HG02571 (cell line): ENCODE measurements at regions not wholly inside any gene's neighbourhood (a gene's known extent, or its start where the extent isn't known, plus 50 kb on each side); places are given as distances from the start of the nearest gene placed in this dataset.

Experiments used
- ATAC-seq: cut with Tn5 transposase; IDR thresholded peaks from one replicate; pipeline ENCODE4 v1.9.1; 2021; ENCODE audit warnings: mild to moderate bottlenecking, moderate library complexity; ENCODE audit not compliant: unreplicated experiment

DNA sequence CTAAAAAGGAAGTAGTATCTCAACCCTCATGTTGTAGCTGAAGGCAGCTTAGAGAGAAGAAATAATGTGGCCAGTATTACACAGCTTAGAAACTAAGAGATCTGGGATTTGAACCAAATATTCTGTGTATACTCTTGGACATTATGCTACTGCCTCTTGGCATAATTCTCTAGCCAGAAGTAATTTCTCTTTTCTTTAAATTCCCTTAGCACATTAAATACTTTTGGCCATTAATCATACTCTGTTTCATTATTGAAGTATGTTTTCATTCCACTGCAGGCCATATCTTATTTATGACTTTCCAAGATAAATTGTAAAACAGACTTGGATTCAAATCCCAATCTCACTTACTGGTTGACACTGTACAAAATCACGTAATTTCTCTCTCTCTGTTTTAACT lies 181.3 kb upstream of the SPAG17 start:
- no peak for ATAC-seq

DNA sequence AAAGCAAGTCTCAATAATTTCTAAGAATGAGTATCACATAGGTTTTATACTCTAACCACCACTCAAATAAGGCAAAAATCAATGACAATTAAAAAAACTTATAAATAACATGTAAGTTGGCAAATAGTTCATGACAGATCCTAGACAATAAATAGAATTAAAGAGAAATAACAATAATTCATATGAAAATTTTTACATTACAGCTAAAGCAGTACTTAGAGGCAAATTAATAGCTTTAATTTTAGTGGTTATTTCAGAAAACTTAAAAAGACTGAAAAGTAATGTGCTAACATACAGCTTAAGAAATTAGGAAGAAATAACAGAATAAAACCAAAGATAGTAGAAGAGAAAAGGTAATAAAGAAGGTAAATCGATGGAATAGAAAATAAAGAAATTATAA lies 179.9 kb upstream of the SPAG17 start:
- no peak for ATAC-seq

DNA sequence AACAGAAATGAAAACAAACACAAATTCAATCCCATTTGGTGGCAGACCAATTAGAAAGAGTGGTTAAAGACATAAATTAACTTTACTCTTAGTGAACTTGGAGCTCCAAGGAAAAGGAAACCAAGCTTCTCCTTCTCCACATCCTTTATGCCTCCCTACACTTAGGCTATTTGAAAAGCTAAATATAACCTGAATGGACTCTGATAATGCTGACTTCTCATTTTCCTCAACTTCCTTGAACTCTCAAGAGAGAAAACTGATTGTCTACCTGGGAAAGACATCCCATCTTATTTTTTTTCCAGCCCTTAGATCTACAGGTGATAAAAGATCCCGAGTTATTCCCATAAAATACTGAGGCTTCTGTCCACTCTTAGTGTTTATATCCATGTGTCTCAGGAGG lies 178.4 kb upstream of the SPAG17 start:
- no peak for ATAC-seq

DNA sequence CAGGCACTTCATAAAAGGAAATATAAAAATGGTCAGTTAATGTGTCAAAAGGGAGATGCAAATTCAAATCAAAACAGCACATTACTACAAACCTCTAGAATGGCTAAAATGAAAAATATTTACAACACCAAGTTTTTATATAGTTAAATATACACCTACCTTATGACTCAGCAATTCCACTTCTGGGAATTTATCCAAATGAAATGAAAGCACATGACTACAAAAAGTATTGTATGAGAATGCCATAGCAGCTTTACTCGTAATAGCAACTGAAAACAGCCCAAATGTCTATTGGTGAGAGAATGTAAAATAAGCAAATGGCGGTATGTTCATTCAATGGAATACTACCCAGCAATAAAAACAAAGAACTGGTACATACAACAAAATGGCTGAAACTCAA lies 175.8 kb upstream of the SPAG17 start:
- ATAC-seq, result no peak

DNA sequence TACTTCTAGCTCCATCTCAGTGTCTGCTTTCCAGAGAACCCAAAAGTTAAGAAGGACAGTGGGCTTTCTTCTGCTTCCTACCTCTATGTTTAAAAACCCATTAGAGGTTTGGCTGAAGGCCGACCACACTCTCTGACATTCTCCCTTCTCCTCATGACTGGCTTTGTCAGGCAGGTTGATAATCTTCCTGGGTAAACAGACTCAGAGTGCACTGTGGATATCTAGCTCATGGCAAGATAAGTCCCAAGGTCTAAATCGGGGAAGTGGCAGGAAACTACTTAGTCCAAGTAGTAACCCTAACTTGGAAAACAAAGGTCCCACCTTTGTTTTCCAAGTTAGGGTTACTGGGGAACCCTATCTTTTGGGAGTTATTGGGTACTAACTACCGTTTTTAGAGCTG lies 161.9 kb upstream of the SPAG17 start:
- no peak for ATAC-seq

DNA sequence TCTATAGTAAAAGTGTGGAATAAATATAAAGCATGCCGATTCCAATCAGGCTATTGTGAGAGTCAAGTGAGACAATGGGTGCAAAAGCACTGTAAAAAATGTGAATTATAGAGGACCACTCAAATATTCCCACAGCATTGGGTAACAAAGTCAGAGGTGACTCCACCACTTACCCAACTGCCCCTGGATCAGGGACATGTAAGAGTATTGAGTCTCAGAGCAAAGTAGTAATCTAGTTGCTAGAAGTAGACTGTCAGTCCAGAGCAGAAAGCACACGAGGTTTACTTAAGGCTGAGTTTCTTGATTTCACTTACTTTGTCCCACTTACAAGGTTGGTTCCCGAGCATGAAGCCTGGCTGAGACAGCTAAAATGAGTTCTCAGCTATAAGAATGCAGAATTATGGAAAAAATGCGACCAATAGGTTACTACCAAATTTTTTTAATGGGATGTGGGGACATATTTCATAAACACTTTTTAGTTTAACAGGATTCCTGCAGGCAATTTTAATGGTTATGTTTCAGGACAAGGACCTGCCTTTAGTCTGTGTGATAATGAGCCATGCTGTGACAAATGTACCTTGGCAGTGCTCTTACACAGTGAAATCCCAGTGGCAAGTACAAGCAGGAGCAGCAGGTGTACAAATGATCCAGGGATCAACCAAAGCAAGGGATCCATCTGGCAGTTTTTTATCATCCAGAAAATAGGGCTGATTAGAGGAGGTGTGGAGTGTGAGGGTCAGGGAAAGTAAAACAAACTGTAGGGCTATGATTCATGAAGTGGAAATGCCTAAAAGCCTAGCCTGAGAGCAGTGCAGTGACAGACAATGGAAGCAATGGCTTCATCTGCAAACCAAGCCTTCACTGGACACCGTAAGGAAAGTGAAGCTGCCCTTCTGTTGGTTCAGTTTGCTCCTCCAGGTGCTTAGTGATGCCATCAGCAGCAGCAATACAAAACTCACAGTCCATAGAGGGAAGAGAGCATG lies 156.2 kb upstream of the SPAG17 start:
- ATAC-seq, result no peak

DNA sequence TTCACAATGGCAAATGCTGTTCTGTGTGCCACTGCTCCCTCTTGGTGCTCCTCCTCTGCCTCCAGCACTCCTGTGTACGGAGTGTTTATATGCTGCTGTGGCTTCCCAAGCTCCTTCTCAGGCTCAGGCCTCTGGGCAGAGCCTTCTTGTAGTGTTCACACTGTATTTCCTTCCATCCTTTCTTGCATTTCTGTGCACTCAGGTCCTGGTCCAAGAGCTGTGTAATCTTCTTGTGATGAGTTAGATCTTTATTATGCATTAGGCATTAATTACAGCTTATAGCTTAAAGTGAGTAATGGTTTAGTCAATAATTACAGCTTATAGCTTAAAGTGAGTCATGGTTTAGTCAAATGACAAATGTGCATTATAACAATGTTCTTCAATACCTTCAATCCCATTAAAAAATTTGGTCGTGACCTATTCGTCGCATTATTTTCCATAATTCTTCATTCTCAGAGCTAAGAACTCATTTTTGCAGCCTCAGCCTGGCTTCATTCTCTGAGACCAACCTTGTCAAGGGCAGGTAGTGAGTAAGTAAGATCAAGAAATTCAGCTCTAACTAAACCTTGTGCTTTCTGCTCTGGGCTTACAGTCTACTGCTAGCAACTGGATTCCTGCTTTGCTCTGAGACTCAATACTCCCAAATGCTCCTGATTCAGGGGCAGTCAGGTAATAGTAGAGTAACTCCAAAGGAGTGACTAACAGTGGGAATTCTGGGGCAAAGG lies 154.5 kb upstream of the SPAG17 start:
- ATAC-seq, result no peak

DNA sequence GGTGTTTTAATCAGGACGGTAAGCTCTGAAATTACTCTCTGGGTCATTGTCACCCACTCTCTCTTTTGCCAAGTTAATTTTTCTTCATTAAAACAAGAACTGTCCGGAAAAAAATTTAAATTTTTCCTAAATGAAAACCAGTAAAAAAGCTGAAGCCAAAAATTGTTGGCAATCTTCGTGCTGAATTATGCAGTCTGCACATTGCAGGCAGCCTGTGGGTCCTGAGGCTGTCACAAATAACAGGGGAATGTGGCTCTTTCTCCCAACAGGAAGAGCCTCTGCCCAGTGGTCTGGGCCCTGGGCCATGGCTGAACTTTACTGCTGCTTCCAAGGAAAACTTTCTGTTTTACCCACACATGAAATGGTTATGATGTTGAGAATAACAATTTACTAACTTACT lies 153.9 kb upstream of the SPAG17 start:
- ATAC-seq, result no peak

DNA sequence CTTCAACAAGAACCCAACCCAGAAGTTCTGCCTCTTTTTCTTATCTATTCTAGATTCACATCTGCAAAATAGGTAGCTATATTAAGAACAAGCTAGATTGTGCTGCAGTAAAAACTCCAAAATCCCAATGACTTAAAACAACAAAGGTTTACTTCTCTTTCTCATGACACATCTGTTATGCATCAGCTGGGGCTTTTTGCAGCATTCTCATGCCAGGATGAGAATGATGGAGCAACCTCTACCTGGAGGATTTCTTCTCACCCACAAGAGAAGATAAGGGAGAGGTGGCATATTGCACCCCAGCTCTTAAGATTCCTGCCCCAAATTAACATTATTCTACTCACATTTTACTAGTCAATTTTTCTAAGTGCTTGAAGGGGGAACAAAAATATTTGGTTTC lies 152.3 kb upstream of the SPAG17 start:
- no peak for ATAC-seq

DNA sequence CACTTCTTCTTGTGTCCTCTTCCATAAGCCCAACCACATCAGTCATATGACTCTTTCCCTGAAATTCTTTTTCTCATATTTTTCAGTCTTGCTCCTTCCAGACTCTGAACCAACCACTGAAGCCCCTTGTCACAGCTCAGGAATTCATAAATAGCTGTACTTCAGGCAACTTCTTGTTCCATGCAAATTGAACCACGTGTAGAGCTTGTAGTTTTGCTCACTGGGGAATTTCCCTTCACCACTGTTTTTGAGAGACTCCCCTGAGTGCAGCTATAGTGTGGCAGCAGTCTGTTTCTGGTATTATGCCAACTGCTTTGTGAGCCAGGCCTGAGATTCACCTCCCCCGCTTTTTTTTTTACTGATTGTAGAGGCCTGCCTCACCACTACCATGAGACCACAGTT lies 150.3 kb upstream of the SPAG17 start:
- peak; percentile 96 for ATAC-seq

DNA sequence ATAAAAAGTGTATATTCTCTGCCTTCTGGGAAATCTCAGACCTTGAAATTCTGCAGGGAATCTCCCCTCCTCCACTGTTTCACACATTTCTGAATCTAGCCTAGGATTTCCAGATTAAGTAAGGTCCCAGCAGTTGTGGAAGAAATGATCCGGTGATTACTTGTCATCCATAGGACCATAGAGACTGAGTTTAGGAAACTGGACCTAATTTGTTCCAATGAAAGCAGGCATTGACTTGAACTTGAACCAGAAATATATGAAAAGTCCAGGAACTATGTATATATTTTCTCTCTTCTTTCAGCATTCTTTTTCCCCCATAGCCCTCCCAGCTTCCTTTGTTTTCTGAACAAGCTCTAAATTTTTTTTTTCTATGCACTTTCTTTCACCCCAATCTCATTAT lies 149.5 kb upstream of the SPAG17 start:
- no peak for ATAC-seq

DNA sequence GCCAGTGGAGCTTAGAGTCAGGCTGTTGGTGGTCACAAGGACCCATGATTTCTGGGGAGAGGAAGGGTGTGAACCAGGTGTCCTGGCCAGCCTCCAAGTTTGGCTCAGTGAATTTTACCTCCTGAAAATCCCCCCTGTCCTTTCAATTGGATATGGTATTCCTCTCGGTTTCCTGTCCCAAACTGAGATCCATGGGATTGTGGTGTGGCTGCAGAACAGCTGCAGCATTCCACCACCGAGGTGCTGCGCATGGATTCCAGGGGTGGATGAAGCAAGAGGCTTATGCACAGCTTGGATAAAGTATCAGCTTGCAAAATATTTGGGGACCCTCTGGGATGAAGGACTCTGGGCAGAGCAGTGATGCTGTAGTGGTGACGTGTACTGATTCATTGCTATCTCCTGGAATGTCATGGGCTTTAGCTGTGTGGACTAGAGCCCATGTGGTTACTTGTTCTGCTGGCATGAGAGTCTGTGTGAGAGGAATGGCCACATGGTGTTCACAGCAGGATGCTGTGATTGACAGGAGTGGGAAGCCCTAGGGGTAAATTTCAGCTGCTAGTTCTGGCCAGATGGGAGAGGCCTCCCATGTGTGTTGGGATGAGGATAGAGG lies 148.7 kb upstream of the SPAG17 start:
- ATAC-seq, result no peak

DNA sequence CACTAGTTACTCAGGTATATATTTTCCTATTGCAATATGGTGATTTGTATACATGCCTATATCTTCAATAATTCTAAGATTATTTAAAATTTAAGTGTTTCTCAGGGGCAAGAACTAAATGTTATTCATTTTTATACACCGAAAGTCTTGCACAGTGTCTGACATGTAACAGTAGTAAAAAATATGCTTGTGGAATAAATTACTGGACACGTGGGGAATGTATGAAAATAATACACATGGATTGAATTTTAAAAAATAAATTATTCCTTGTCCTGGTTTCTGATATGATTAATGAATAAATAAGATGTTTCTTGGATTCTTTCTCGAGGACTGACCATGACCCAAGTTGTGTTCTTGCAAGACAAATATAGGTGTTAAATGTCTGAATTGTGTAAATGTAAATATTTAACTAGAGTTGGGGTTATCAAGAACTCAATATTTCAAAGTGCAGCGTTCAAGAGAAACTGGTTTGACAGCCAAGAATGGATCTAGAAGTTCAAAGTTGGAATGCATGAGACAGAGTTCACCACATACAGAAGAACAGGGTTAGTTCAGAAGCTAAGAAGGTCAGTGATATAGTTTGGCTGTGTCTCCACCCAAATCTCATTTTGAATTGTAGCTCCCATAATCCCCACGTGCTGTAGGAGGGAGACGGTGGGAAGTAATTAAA lies 142.1 kb upstream of the SPAG17 start:
- no peak for ATAC-seq

DNA sequence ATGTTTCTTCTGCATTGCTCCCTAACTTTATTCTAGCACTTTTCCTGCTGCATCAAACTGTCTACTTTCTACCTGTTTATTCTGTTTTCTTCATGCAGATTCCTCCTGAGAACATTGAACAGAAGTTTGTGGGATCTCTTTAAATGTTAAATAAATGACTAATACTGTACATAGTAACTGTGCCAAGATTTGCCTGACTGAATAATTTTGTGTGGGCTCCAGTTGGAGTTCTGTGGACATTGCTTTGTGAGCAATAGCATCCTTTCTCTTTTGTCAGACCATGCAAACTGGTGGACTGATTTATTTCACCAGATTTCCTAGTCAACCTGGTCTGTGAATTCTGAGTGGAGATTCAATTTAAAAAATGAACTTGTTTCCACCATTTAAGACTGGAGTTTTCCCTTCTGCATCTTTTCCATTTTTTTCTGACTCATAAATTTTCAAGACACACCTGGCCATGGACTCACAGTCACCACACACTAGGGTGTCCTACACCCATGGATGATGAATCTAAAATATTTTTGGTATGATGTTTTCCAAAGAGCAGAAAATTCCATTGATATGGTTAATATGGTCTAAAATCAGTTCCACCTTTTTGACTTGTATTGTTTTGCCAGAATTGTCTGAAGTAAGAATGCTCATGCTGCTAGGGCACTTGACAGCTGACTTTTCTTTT lies 140.7 kb upstream of the SPAG17 start:
- no peak for ATAC-seq

DNA sequence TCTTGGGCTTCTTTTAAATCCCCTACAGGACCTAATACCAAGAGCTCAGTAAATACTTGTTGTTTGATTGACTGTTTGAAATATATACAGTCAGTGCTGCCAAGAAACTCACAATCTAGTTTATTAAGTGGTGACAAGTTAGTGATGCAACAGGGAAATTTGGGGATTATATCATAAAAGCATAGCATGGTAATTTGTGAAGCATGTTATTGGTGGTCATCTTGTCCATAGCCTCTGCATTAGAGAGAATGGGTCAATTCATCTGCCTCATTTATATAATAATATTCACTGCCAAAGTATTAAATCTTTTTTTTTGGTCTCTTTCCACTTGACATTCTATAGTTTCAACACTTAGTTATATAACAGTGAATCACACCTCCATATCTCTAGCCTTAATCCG lies 138.2 kb upstream of the SPAG17 start:
- no peak for ATAC-seq

DNA sequence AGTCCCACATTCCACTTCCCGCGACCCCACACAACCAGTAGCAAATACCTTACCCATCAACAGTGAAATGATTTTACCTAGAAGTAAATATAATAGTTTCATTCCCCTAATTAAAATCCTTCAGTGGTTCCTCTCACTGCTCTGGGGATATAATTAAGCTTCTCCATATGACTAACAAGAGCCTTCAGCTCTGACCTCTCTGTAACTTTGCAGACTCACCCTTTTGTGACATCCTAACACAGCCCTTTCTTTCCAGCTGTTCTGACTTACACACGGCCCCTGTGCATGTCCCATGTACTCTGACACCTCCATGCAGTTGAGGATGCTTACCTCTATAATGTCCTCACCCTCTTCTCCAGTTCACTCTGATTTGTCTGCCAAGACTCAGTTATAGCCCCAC lies 137.3 kb upstream of the SPAG17 start:
- ATAC-seq, result no peak

DNA sequence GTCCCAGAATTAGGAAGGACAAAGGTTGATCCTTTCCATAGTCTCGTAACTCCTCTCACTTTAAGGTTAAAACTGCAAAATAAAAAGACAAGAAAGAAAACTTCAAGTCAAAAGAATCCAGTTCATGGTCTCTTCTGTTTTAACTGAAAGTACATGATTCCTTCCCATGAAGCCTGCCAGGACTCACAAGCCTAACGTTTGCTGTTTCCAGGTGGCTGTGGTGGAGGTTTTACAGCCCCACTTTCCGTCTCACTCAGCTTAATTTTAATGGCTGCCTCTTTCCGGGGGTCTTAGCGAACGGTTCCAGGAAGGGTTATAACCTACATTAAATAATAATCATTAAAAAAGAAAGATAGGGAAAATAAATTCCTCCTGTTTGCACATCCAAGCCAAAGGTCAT lies 136.8 kb upstream of the SPAG17 start:
- ATAC-seq, result no peak

DNA sequence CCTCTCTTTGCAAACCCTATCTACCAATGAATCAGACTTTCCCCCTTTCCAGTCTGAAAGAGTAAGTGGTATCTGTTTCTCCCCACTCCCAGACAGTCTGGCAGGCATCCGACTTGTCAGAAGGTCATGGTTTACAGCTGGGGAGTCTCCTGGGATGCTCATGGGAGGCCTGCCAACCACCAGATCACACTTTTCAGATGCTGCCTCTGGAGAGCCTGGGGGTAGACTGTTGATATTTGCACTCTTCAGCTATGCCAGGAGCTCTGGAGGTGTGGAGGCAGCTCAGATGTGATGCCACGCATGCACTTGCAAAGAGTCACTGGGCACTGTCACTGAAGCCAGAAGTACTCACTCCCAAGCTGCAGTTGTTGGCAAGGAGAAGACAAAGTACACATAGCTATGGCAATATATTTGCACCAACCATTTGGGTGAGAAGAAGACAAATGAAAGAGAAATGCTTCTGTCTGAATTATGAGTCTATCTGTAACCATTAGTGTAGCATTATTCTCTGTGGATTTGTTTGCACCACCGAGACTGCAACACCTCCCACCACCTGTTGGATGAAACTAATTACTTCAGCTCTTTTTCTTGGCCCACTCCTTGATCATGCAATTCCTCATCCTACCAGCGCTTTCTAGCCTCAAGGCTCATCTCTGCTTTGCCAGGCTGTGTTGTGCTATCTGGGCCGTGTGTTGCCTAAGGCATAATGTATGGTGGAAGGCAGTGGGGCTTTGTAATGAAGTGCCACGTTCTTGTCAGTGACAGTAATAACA lies 133.0 kb upstream of the SPAG17 start:
- ATAC-seq, result no peak

DNA sequence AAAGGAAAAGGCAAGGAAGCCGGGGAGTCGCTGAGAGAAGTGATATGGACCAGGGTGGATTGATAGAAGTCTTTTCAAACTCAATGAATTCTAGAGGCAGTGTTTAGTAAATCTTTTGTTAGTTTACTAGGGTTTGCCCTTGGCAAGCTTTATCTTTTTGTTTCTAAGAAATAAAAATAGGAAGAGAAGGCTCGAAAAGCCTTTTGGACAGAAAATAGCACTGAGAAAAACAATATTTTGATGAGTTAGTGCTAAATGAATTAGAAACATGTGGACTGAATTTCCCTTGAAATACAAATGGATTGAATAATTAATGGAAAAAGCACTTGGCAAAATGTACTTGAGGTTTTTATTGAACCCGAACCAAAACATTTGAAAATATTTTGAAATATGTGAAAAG lies 121.8 kb upstream of the SPAG17 start:
- ATAC-seq, result no peak
